ENCODE measurements at regions not wholly inside any gene's neighbourhood (a gene's known extent, or its start where the extent isn't known, plus 50 kb on each side); places are given as distances from the start of the nearest gene placed in this dataset.

DNA sequence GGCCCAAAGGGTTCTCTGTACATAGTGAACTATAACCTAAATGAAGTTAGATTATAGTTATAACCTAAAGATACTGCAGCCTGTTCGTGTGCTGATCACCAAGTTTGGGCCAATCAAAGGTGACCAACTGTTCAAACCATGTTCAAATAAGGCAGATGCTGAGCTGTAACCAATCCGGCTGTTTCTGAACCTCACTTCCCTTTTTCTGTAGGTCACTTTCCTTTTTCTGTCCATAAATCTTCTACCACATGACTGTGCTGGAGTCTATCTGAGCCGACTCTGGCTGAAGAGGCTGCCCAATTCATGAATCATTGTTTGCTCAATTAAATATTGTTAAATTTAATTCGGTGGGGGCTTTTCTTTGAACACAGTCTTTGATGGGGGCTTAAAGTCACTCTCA, 1920.2 kb downstream of the MAT2B start:
- TF ChIP-seq, protein P1, sequence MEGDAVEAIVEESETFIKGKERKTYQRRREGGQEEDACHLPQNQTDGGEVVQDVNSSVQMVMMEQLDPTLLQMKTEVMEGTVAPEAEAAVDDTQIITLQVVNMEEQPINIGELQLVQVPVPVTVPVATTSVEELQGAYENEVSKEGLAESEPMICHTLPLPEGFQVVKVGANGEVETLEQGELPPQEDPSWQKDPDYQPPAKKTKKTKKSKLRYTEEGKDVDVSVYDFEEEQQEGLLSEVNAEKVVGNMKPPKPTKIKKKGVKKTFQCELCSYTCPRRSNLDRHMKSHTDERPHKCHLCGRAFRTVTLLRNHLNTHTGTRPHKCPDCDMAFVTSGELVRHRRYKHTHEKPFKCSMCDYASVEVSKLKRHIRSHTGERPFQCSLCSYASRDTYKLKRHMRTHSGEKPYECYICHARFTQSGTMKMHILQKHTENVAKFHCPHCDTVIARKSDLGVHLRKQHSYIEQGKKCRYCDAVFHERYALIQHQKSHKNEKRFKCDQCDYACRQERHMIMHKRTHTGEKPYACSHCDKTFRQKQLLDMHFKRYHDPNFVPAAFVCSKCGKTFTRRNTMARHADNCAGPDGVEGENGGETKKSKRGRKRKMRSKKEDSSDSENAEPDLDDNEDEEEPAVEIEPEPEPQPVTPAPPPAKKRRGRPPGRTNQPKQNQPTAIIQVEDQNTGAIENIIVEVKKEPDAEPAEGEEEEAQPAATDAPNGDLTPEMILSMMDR (IDR thresholded peaks at IDR 0.05 in 2 of 3, conservative IDR thresholded peaks at IDR 0.05 in 1 of 3; ENCODE audit: control insufficient read depth in 2 of 3, extremely low read depth in 1 of 3, insufficient read depth in 1 of 3, low read depth in 3 of 3, low read length in 3 of 3): no peak
- TF ChIP-seq KDM1A (IDR thresholded peaks at IDR 0.05; ENCODE audit: borderline replicate concordance) (no peak), GATAD2B (conservative IDR thresholded peaks at IDR 0.05; ENCODE audit: low read depth) (no peak), EZH2 (IDR thresholded peaks at IDR 0.05; ENCODE audit: borderline replicate concordance, control insufficient read depth, low read depth, low read length) (no peak), BRCA1 (IDR thresholded peaks at IDR 0.05; ENCODE audit: low read depth, low read length) (no peak), EP300 (IDR thresholded peaks at IDR 0.05; ENCODE audit: borderline replicate concordance in 1 of 2, control insufficient read depth in 1 of 2, low read depth in 2 of 2, low read length in 2 of 2) (no peak), BHLHE40 (IDR thresholded peaks at IDR 0.05; ENCODE audit: borderline replicate concordance in 1 of 2, low read depth in 2 of 2, low read length in 1 of 2) (no peak), CHD4 (IDR thresholded peaks at IDR 0.05) (no peak), SIN3A (IDR thresholded peaks at IDR 0.05; ENCODE audit: low read depth, low read length) (no peak), JUNB (IDR thresholded peaks at IDR 0.05) (no peak), CBX3 (IDR thresholded peaks at IDR 0.05; ENCODE audit: borderline replicate concordance, low read depth) (no peak)
- TF ChIP-seq, protein P2, sequence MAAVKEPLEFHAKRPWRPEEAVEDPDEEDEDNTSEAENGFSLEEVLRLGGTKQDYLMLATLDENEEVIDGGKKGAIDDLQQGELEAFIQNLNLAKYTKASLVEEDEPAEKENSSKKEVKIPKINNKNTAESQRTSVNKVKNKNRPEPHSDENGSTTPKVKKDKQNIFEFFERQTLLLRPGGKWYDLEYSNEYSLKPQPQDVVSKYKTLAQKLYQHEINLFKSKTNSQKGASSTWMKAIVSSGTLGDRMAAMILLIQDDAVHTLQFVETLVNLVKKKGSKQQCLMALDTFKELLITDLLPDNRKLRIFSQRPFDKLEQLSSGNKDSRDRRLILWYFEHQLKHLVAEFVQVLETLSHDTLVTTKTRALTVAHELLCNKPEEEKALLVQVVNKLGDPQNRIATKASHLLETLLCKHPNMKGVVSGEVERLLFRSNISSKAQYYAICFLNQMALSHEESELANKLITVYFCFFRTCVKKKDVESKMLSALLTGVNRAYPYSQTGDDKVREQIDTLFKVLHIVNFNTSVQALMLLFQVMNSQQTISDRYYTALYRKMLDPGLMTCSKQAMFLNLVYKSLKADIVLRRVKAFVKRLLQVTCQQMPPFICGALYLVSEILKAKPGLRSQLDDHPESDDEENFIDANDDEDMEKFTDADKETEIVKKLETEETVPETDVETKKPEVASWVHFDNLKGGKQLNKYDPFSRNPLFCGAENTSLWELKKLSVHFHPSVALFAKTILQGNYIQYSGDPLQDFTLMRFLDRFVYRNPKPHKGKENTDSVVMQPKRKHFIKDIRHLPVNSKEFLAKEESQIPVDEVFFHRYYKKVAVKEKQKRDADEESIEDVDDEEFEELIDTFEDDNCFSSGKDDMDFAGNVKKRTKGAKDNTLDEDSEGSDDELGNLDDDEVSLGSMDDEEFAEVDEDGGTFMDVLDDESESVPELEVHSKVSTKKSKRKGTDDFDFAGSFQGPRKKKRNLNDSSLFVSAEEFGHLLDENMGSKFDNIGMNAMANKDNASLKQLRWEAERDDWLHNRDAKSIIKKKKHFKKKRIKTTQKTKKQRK (IDR thresholded peaks at IDR 0.05; ENCODE audit: low read depth, low read length): no peak
- TF ChIP-seq, protein P3, sequence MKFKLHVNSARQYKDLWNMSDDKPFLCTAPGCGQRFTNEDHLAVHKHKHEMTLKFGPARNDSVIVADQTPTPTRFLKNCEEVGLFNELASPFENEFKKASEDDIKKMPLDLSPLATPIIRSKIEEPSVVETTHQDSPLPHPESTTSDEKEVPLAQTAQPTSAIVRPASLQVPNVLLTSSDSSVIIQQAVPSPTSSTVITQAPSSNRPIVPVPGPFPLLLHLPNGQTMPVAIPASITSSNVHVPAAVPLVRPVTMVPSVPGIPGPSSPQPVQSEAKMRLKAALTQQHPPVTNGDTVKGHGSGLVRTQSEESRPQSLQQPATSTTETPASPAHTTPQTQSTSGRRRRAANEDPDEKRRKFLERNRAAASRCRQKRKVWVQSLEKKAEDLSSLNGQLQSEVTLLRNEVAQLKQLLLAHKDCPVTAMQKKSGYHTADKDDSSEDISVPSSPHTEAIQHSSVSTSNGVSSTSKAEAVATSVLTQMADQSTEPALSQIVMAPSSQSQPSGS (IDR thresholded peaks at IDR 0.05; ENCODE audit: low read length): no peak

All from GM12878 (cell line).